GM21825 (cell line): ENCODE measurements at regions not wholly inside any gene's neighbourhood (a gene's known extent, or its start where the extent isn't known, plus 50 kb on each side); places are given as distances from the start of the nearest gene placed in this dataset.

ENCODE experiments used
- ATAC-seq: cut with Tn5 transposase; IDR thresholded peaks from one replicate; pipeline ENCODE4 v1.9.1; 2021; ENCODE audit warnings: mild to moderate bottlenecking, moderate library complexity; ENCODE audit not compliant: unreplicated experiment

GRCh38 chr6:147063469-147064031 is 140.7 kb upstream of the STXBP5 start:
- no peak for ATAC-seq

- ATAC-seq: no peak
These were observed 138.4 kb upstream of the STXBP5 start for GRCh38 chr6:147065786-147066185.

GRCh38 chr6:147067184-147067583 is 137.0 kb upstream of the STXBP5 start:
- no peak for ATAC-seq

DNA sequence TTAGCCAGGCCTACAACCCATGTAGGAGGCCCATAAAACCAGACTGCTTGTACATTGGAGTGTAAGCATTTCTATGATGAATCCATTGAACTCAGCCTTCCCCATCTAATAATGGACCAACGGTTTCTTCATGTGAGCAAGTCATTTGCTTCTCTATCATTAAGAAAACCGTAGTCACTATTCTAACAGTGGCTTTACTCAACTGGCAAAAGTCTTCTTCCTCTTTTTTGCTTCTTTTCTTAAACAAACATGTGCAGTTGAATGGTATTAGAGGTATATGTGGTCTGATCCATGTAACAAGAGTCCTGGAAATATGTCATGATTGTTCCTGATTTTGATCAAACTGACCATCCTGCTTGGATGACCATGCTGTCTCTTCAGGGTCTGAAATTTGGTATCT is 132.4 kb upstream of the STXBP5 start:
- ATAC-seq: no peak

GRCh38 chr6:147075381-147075780 is 128.8 kb upstream of the STXBP5 start:
- ATAC-seq: no peak

DNA sequence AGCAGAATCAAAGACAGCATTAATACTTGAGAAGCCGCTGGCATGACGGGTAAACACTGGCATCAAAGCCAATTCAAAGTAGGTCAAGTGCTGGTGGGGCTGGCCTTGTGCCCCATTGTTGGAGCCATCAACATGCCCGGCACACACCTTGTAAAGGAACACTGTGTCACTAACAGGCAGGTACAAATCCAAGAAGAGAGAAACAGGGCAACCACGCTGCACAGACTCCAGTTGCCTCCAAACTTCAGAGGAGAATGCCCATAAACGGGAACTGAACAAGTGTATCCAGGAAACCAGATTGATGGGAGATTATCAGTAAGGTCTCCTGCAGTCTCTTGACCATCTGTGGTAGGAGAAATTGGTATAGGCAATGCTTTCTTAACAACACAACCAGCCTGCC is 127.0 kb upstream of the STXBP5 start:
- no peak for ATAC-seq

- no peak for ATAC-seq
These were observed 126.1 kb upstream of the STXBP5 start for GRCh38 chr6:147078106-147078505.

GRCh38 chr6:147078602-147079001 is 125.6 kb upstream of the STXBP5 start:
- no peak for ATAC-seq

GRCh38 chr6:147080225-147080624 is 124.0 kb upstream of the STXBP5 start:
- no peak for ATAC-seq

DNA sequence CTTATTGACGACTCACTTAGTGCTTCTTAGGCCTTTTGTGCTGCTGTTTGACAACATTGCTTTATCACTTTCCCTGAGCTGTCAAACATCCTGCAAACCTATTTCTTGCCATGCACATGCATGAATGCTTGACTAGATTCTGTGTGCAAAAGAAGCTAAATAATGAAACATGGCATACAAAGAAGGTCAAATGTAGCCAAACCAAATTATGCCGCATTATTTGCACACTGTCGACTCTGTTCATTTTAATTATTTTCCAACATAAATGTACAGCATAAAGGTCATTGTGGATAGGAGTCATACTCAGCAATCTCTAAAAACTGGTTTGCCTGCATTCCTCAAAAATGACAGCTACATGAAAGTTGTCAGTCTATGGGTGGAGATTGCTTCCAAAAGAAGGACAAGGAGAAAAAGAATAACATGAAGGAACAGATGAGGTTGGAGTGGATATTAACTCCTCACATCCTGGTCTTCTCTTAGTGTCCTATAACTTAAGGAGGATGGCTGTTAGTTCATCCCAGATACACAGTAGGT is 123.1 kb upstream of the STXBP5 start:
- ATAC-seq: no peak

DNA sequence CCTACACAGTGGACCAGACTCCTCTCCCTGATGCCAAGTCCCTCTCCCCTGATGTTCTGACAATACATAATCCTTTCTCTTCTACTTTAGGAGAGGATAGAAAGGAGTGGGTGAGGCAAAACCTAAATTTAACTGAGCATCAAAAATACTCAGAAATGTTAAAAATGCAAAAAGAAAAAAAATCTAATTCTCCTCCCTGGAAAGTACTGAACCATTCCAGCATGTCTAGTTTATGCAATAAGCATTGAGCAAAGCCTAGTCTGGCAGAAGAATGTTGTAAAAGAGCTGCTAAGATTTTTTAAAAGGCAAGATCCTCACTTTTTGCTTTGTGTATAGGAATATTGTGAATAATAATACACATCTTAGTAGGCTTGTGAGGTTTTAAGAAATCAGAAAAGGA is 116.6 kb upstream of the STXBP5 start:
- ATAC-seq: no peak

DNA sequence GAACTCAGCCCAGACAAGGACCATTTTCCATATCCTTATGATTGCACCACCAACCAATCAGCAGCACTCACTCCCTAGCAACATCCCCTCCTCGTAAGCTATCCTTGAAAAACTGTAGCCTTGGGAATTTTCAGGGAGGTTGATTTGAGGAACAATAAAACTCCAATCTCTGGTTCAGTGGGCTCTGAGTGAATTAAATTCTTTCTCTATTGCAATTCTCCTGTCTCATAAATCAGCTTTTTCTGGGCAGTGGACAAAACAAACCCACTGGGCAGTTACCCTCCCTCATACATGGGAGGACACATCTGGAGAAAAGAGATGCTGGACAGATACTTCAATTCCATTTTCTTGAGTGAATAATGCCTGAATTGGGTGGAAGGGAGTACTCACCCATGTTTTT is 115.4 kb upstream of the STXBP5 start:
- no peak for ATAC-seq

GRCh38 chr6:147095316-147095715 is 108.9 kb upstream of the STXBP5 start:
- ATAC-seq: no peak

- no peak for ATAC-seq
These were observed 104.2 kb upstream of the STXBP5 start for GRCh38 chr6:147099974-147100373.

GRCh38 chr6:147103007-147103406 is 101.2 kb upstream of the STXBP5 start:
- ATAC-seq: no peak

DNA sequence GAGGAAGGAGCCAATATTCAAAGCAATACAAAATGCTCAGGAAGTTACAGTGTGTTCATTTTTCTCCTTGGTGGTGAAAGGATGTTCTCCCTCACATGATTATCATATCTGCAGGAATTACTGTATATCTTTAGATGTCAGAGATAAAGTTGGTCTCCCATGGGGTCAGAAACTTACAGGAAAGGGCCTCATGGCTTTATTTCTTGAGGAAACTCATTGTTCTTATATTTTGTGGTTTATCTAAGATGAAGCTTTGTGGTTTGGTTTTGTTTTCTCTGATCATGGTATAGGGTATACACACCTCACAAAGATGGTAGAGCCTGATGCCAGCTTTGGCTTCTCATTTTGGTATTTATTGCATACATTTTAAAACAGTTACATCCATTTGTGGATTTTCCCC is 100.5 kb upstream of the STXBP5 start:
- no peak for ATAC-seq

DNA sequence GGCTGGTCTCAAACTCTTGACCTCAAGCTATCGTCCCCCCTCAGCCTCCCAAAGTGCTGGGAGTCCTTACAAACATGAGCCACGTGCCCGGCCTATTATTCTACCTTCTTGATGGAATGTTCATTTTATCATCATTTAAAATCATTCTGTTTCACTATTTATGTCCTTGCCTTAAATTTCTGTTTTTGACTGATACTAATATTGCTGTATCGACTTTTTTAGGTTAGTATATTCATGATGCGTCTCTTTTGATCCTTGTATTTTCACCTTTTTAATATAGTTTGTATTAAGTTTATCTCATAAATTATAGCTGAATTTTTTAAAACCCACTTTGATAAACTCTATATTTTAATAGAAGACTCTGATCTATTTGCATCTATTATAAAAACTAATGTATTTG is 98.4 kb upstream of the STXBP5 start:
- ATAC-seq: no peak

- no peak for ATAC-seq
These were observed 97.3 kb upstream of the STXBP5 start for GRCh38 chr6:147106759-147107401.

DNA sequence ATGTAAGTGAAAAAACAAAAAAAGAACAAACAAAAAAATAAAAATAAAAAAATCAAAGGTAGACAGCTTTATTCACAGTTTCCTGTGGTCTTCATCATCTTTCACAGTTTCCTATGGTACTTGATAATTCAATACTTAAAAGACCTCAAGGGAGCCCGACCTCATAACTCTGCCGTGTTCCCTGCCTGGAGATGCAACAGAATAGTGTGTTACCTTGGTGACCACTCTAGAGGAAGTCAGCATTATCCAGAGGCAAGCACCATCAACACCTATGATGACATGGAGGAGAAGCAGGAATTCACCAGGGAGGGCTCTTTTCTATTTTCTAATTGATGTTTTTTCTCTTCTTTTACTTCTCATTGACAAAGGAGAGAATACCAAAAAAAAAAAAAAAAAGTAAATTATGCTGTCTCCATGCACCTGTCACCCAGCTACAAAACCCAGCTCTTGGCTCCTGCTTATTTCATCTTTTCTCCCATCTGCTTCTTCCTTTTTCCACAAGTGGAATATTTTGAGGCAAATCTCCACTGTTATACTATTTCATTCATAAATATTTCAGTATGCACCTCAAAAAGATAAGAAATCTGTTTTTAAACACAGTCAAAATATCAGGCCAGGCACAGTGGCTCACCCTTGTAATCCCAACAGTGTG is 95.8 kb upstream of the STXBP5 start:
- no peak for ATAC-seq

DNA sequence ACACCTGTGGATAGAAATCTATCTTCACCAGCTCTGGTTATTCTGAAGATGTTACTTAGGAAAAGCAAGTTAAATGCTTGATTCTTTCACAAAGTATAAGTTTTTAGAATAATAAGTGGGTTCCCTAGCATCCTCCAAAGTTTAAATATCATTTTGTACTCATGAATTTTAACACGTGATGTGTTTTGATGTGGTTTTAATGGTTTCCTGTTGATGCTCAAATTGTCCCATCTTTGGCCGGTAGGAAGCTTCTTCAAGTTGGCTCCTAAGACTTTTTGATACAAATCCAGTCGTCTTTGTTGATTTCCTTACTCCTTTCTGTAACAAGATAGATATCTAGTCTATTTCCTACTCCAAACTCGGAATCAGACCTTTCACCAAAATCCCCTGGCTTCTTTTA is 94.5 kb upstream of the STXBP5 start:
- no peak for ATAC-seq

DNA sequence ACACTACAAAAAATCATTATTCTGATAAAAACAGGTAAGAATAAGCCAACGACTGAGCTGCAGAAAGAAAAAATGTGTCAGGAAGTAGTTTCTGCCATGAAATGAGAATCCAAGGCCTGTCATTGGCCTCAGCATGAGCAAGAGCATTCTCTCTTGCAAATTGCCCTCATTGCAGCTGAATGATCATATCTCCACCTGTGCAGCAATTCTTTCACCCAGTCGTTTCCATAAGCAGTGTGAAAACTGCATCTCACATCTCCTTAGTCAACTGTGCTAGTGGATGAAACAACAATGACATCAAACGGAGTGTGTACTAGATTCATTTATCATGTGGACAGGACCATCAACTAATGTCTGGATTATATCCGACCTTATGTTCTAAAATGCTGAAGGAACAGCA is 88.2 kb upstream of the STXBP5 start:
- no peak for ATAC-seq

GRCh38 chr6:147117011-147117410 is 87.2 kb upstream of the STXBP5 start:
- no peak for ATAC-seq
